Activated CD8-positive, alpha-beta T cell treated with anti-CD3 and anti-CD28 coated beads for 36 hours (primary cell): ENCODE measurements at regions not wholly inside any gene's neighbourhood (a gene's known extent, or its start where the extent isn't known, plus 50 kb on each side); places are given as distances from the start of the nearest gene placed in this dataset.

Experiments
- ATAC-seq: fragments of 200-7000 bp; cut with Tn5 transposase; one replicate; pipeline ENCODE4 v1.10.0; 2021; ENCODE audit warnings: mild to moderate bottlenecking, moderate library complexity
- CTCF ChIA-PET: fragments of 350-600 bp; sonication (Branson Sonifier 250); formaldehyde crosslinking; loops from one replicate; lab custom pipeline; 2021; ENCODE audit warnings: antibody characterized with exemption; lab: Charles Lee
- POLR2A ChIA-PET: fragments of 350-600 bp; sonication (Branson Sonifier 250); formaldehyde crosslinking; loops from one replicate; lab custom pipeline; 2021; ENCODE audit warnings: antibody characterized with exemption; lab: Charles Lee
- DNase-seq: peaks from one replicate; pipeline ENCODE4 v3.0.0-alpha.2; 2020
- H3K27ac Mint-ChIP-seq: one replicate; pipeline ENCODE4 v1.8.0; 2021; ENCODE audit warnings: mild to moderate bottlenecking, mixed read lengths
- H3K27me3 Mint-ChIP-seq: one replicate; pipeline ENCODE4 v1.8.0; 2021; ENCODE audit warnings: mixed read lengths
- H3K36me3 Mint-ChIP-seq: one replicate; pipeline ENCODE4 v1.8.0; 2021; ENCODE audit warnings: low read depth, mixed read lengths
- H3K4me1 Mint-ChIP-seq: one replicate; pipeline ENCODE4 v1.8.0; 2021; ENCODE audit warnings: low read depth, mixed read lengths
- H3K4me3 Mint-ChIP-seq: one replicate; pipeline ENCODE4 v1.8.0; 2021; ENCODE audit warnings: mild to moderate bottlenecking, moderate library complexity, mixed read lengths
- H3K9me3 Mint-ChIP-seq: one replicate; pipeline ENCODE4 v1.8.0; 2021; ENCODE audit warnings: mixed read lengths
- CTCF ChIP-seq: fragments of 200-600 bp; IDR thresholded peaks from one replicate; pipeline ENCODE4 v1.8.0; 2022; ENCODE audit warnings: antibody characterized with exemption, mild to moderate bottlenecking
- intact Hi-C: fragments of 100-400 bp; cut with micrococcal nuclease; formaldehyde crosslinking; loops from one replicate; pipeline ENCODE4 v1.10.0; 2022

- intact Hi-C loops, result no loop called here
- ATAC-seq, result no peak
- Mint-ChIP-seq H3K9me3 (peaks cover 2% of the 10 kb centered on the region), H3K36me3 (no peaks in the 10 kb centered on the region), H3K27me3 (no peaks in the 10 kb centered on the region), H3K4me3 (no peak overlapping the region), H3K4me1 (no peaks in the 10 kb centered on the region), H3K27ac (no peak overlapping the region)
- no peak for DNase-seq
- ChIA-PET CTCF (no interaction called here), POLR2A (no interaction called here)
- TF ChIP-seq CTCF, result no peak
Measured at GRCh38 chr18:66300141-66300540, 303.7 kb downstream of the CDH19 start.

- Mint-ChIP-seq H3K27ac (no peak overlapping the region), H3K4me1 (no peaks in the 10 kb centered on the region), H3K9me3 (peaks cover 6% of the 10 kb centered on the region), H3K27me3 (no peaks in the 10 kb centered on the region), H3K36me3 (no peaks in the 10 kb centered on the region), H3K4me3 (no peak overlapping the region)
- ChIA-PET POLR2A (no interaction called here), CTCF (no interaction called here)
- no peak for TF ChIP-seq CTCF
- intact Hi-C loops, result no loop called here
- no peak for DNase-seq
- ATAC-seq, result no peak
Measured at GRCh38 chr18:66280470-66280869, 323.4 kb downstream of the CDH19 start.

- no peaks in the 10 kb centered on the region for H3K36me3 Mint-ChIP-seq
- H3K4me1 Mint-ChIP-seq, result no peaks in the 10 kb centered on the region
- ChIA-PET CTCF (interaction anchor here (0.6 kb wide), 1 partner anchor 211 kb away, joined by 3 read pairs; no protein-coding TSS in a partner anchor), POLR2A (no interaction called here)
- H3K27me3 Mint-ChIP-seq, result no peaks in the 10 kb centered on the region
- intact Hi-C loops, result no loop called here
- H3K4me3 Mint-ChIP-seq, result no peak overlapping the region
- TF ChIP-seq CTCF, result no peak
- DNase-seq (no peak), ATAC-seq (no peak)
- no peak overlapping the region for H3K27ac Mint-ChIP-seq
- H3K9me3 Mint-ChIP-seq, result peaks cover 27% of the 10 kb centered on the region
Measured at GRCh38 chr18:66271962-66272361, 331.9 kb downstream of the CDH19 start.

- Mint-ChIP-seq H3K4me3 (no peak overlapping the region), H3K27me3 (no peaks in the 10 kb centered on the region), H3K36me3 (no peaks in the 10 kb centered on the region), H3K9me3 (peaks cover 12% of the 10 kb centered on the region), H3K4me1 (no peaks in the 10 kb centered on the region), H3K27ac (no peak overlapping the region)
- ChIA-PET CTCF (no interaction called here), POLR2A (no interaction called here)
- TF ChIP-seq CTCF, result no peak
- ATAC-seq (no peak), DNase-seq (no peak)
- intact Hi-C loops, result no loop called here
Measured at GRCh38 chr18:66264130-66264529, 339.8 kb downstream of the CDH19 start.

GRCh38 chr18:66254121-66254520, 349.8 kb downstream of the CDH19 start:
- no peaks in the 10 kb centered on the region for H3K36me3 Mint-ChIP-seq
- intact Hi-C loops, result no loop called here
- POLR2A ChIA-PET, result no interaction called here
- no peak overlapping the region for H3K27ac Mint-ChIP-seq
- TF ChIP-seq CTCF, result no peak
- H3K4me1 Mint-ChIP-seq, result no peaks in the 10 kb centered on the region
- no peak overlapping the region for H3K4me3 Mint-ChIP-seq
- peaks cover 6% of the 10 kb centered on the region for H3K9me3 Mint-ChIP-seq
- CTCF ChIA-PET, result interaction anchor here (0.6 kb wide), 1 partner anchor 216 kb away, joined by 3 read pairs; no protein-coding TSS in a partner anchor
- ATAC-seq (no peak), DNase-seq (no peak)
- H3K27me3 Mint-ChIP-seq, result no peaks in the 10 kb centered on the region
